IMR-90 (cell line): ENCODE measurements at regions not wholly inside any gene's neighbourhood (a gene's known extent, or its start where the extent isn't known, plus 50 kb on each side); places are given as distances from the start of the nearest gene placed in this dataset.

Experiments used
- ATAC-seq: fragments of 200-7000 bp; cut with Tn5 transposase; 2 replicates; pipeline ENCODE4 v1.9.1; 2020; ENCODE audit warnings: low read depth, mild to moderate bottlenecking, moderate library complexity
- BruUV-seq: library from RNA; stranded (reverse); fragments of 400-500 nt; replicated peaks from 2 replicates; lab custom pipeline; 2021; lab: Mats Ljungman, UMichigan
- CTCF ChIA-PET: fragments of 300-600 bp; formaldehyde crosslinking; extraction: SDS; loops from one replicate; lab custom pipeline; 2021; ENCODE audit warnings: antibody characterized with exemption; lab: Yijun Ruan, JAX
- POLR2A ChIA-PET: fragments of 300-600 bp; sonication (Branson Sonifier 250); formaldehyde crosslinking; loops from one replicate; lab custom pipeline; 2022; ENCODE audit warnings: antibody characterized with exemption; ENCODE audit not compliant: unreplicated experiment; lab: Charles Lee
- DNase-seq: peaks from one replicate; pipeline ENCODE4 v3.0.0; 2013
- H2AFZ ChIP-seq: replicated peaks from 2 replicates; pipeline ENCODE3; 2013; ENCODE audit warnings: low read length, mild to moderate bottlenecking; ENCODE audit not compliant: poor library complexity
- H2AK5ac ChIP-seq: 2 replicates; pipeline ENCODE4 v1.6.1; 2013; ENCODE audit warnings: low read depth, low read length, inconsistent platforms
- H2AK9ac ChIP-seq: replicated peaks from 2 replicates; pipeline ENCODE3; 2013; ENCODE audit warnings: mild to moderate bottlenecking, low read depth, low read length, moderate library complexity; ENCODE audit not compliant: poor library complexity
- H2BK120ac ChIP-seq: 2 replicates; pipeline ENCODE4 v1.6.1; 2013; ENCODE audit warnings: low read depth, low read length, inconsistent platforms
- H2BK15ac ChIP-seq: 3 replicates; pipeline ENCODE4 v1.6.1; 2013; ENCODE audit warnings: low read depth, low read length, inconsistent platforms
- H2BK20ac ChIP-seq: 2 replicates; pipeline ENCODE4 v1.6.1; 2013; ENCODE audit warnings: low read depth, mild to moderate bottlenecking, inconsistent platforms, low read length, moderate library complexity
- H2BK5ac ChIP-seq: 2 replicates; pipeline ENCODE4 v1.6.1; 2013; ENCODE audit warnings: mild to moderate bottlenecking, low read depth, low read length, inconsistent platforms; ENCODE audit not compliant: poor library complexity, severe bottlenecking
- H3K14ac ChIP-seq: replicated peaks from 2 replicates; pipeline ENCODE4 v1.6.1; 2013; ENCODE audit warnings: low read depth, low read length, inconsistent platforms
- H3K18ac ChIP-seq: 2 replicates; pipeline ENCODE4 v1.6.1; 2013; ENCODE audit warnings: low read depth, low read length, control low read depth
- H3K23ac ChIP-seq: 2 replicates; pipeline ENCODE4 v1.6.1; 2013; ENCODE audit warnings: low read depth, low read length, inconsistent platforms
- H3K27ac ChIP-seq: 2 replicates; pipeline ENCODE4 v1.5.1; 2013; ENCODE audit warnings: mild to moderate bottlenecking, control low read depth, low read length; ENCODE audit not compliant: insufficient read depth
- H3K27me3 ChIP-seq: 2 replicates; pipeline ENCODE4 v1.6.1; 2013; ENCODE audit warnings: low read length; ENCODE audit not compliant: control insufficient read depth, insufficient read depth
- H3K36me3 ChIP-seq: 2 replicates; pipeline ENCODE4 v1.6.1; 2013; ENCODE audit warnings: low read length, mixed read lengths; ENCODE audit not compliant: control insufficient read depth, insufficient read depth
- H3K4ac ChIP-seq: 2 replicates; pipeline ENCODE4 v1.6.1; 2013; ENCODE audit warnings: low read depth, low read length, inconsistent platforms
- H3K4me1 ChIP-seq: 2 replicates; pipeline ENCODE4 v1.6.1; 2013; ENCODE audit warnings: low read length, mixed read lengths; ENCODE audit not compliant: control insufficient read depth, insufficient read depth
- H3K4me2 ChIP-seq: 2 replicates; pipeline ENCODE4 v1.6.1; 2013; ENCODE audit warnings: low read depth, mild to moderate bottlenecking, control low read depth, low read length, moderate library complexity
- H3K4me3 ChIP-seq: 2 replicates; pipeline ENCODE4 v1.5.1; 2013; ENCODE audit warnings: low read depth, mild to moderate bottlenecking, control low read depth, low read length, moderate library complexity; ENCODE audit not compliant: insufficient read depth
- H3K56ac ChIP-seq: 2 replicates; pipeline ENCODE4 v1.6.1; 2013; ENCODE audit warnings: low read length, inconsistent platforms; ENCODE audit not compliant: insufficient read depth; ENCODE audit errors: extremely low read depth
- H3K79me1 ChIP-seq, 2 experiments: 2 replicates each; pipeline ENCODE4 v1.6.1; 2013; ENCODE audit warnings: low read length in 2 of 2, inconsistent platforms in 1 of 2, low read depth in 1 of 2
- H3K9ac ChIP-seq: 2 replicates; pipeline ENCODE4 v1.6.1; 2013; ENCODE audit warnings: low read depth, low read length, control low read depth
- H3K9me1 ChIP-seq: 2 replicates; pipeline ENCODE4 v1.6.1; 2013; ENCODE audit warnings: low read length, inconsistent platforms; ENCODE audit not compliant: insufficient read depth
- H3K9me3 ChIP-seq: 2 replicates; pipeline ENCODE4 v1.6.1; 2013; ENCODE audit warnings: low read length; ENCODE audit not compliant: control insufficient read depth, insufficient read depth
- H4K20me1 ChIP-seq: 2 replicates; pipeline ENCODE4 v1.6.1; 2013; ENCODE audit warnings: low read length, inconsistent platforms; ENCODE audit not compliant: insufficient read depth
- H4K5ac ChIP-seq: 2 replicates; pipeline ENCODE4 v1.6.1; 2013; ENCODE audit warnings: mild to moderate bottlenecking, low read depth, low read length, control low read depth
- H4K8ac ChIP-seq, 2 experiments: 2 replicates each; pipeline ENCODE4 v1.6.1; 2013; ENCODE audit warnings: low read depth in 2 of 2, low read length in 2 of 2, control low read depth in 1 of 2, inconsistent platforms in 1 of 2
- H4K91ac ChIP-seq: 2 replicates; pipeline ENCODE4 v1.6.1; 2013; ENCODE audit warnings: low read depth, low read length, inconsistent platforms; ENCODE audit not compliant: insufficient read depth
- BHLHE40 ChIP-seq: fragments of 150-350 bp; IDR thresholded peaks from 2 replicates; pipeline ENCODE4 v1.6.1; 2016; ENCODE audit warnings: mild to moderate bottlenecking, low read depth, low read length
- CEBPB ChIP-seq: IDR thresholded peaks from 2 replicates; pipeline ENCODE4 v1.6.1; 2012; ENCODE audit warnings: low read depth, low read length, improper control_type of control experiment
- CHD1 ChIP-seq: IDR thresholded peaks from 2 replicates; pipeline ENCODE4 v1.6.1; 2012; ENCODE audit warnings: low read depth, low read length, improper control_type of control experiment
- CTCF ChIP-seq: conservative IDR thresholded peaks from 2 replicates; pipeline ENCODE4 v1.5.1; 2012; ENCODE audit warnings: mild to moderate bottlenecking, low read depth, low read length, improper control_type of control experiment
- ELK1 ChIP-seq: fragments of 150-350 bp; IDR thresholded peaks from 2 replicates; pipeline ENCODE4 v1.6.1; 2016; ENCODE audit warnings: low read depth, mild to moderate bottlenecking, low read length, moderate library complexity, borderline replicate concordance
- FOS ChIP-seq: fragments of 150-350 bp; IDR thresholded peaks from 2 replicates; pipeline ENCODE4 v1.6.1; 2016; ENCODE audit warnings: low read depth, low read length
- MAFK ChIP-seq: IDR thresholded peaks from 2 replicates; pipeline ENCODE4 v1.6.1; 2012; ENCODE audit warnings: low read depth, low read length, improper control_type of control experiment
- MAZ ChIP-seq: IDR thresholded peaks from 2 replicates; pipeline ENCODE4 v1.6.1; 2012; ENCODE audit warnings: low read depth, mild to moderate bottlenecking, low read length, improper control_type of control experiment, moderate library complexity, borderline replicate concordance
- MXI1 ChIP-seq: IDR thresholded peaks from 2 replicates; pipeline ENCODE4 v1.6.1; 2012; ENCODE audit warnings: low read depth, mild to moderate bottlenecking, low read length, moderate library complexity, borderline replicate concordance
- NFE2L2 ChIP-seq: fragments of 150-350 bp; IDR thresholded peaks from 2 replicates; pipeline ENCODE4 v1.6.1; 2016; ENCODE audit warnings: low read depth, mild to moderate bottlenecking, low read length
- POLR2A ChIP-seq: IDR thresholded peaks from 2 replicates; pipeline ENCODE4 v1.6.1; 2012; ENCODE audit warnings: mild to moderate bottlenecking, low read depth, low read length
- RAD21 ChIP-seq: IDR thresholded peaks from 2 replicates; pipeline ENCODE4 v1.6.1; 2012; ENCODE audit warnings: low read length, improper control_type of control experiment
- RCOR1 ChIP-seq: IDR thresholded peaks from 2 replicates; pipeline ENCODE4 v1.6.1; 2012; ENCODE audit warnings: mild to moderate bottlenecking, low read length, improper control_type of control experiment; ENCODE audit not compliant: insufficient replicate concordance
- RFX5 ChIP-seq: IDR thresholded peaks from 2 replicates; pipeline ENCODE4 v1.8.0; 2012; ENCODE audit warnings: low read depth, mild to moderate bottlenecking, low read length, moderate library complexity
- SMC3 ChIP-seq: fragments of 150-350 bp; IDR thresholded peaks from 2 replicates; pipeline ENCODE4 v1.6.1; 2016; ENCODE audit warnings: low read depth, mild to moderate bottlenecking, antibody characterized with exemption, low read length, moderate library complexity
- USF2 ChIP-seq: fragments of 150-350 bp; IDR thresholded peaks from 2 replicates; pipeline ENCODE4 v1.6.1; 2017; ENCODE audit warnings: mild to moderate bottlenecking, antibody characterized with exemption, low read length, low read depth
- WGBS, 2 experiments: methylation state at CpG; one replicate each; pipeline versions ENCODE4 v1.1.5 to v1.1.7; 2013; ENCODE audit warnings: missing lambda C conversion rate in 2 of 2; ENCODE audit not compliant: insufficient read length in 1 of 2; ENCODE audit errors: extremely low coverage in 2 of 2; 5-methylcytosine and 5-hydroxymethylcytosine counted together
- dilution Hi-C: fragments of 300-500 bp; cut with HindIII; formaldehyde crosslinking; loops from one replicate; pipeline ENCODE4 v1.14.3; 2018; ENCODE audit warnings: low sequenced_read_pairs; ENCODE audit not compliant: unreplicated experiment
- in situ Hi-C: fragments of 300-500 bp; cut with MboI; formaldehyde crosslinking; loops from 3 replicates; pipeline ENCODE4 v1.14.3; 2019; ENCODE audit warnings: low sequenced_read_pairs, inconsistent platforms, mixed read lengths
- intact Hi-C: fragments of 100-400 bp; cut with micrococcal nuclease; formaldehyde crosslinking; loops from 2 replicates; pipeline ENCODE4 v1.10.0; 2022

- H3K4me3 ChIP-seq: no peak overlapping the region
- H3K79me1 ChIP-seq: no peaks in the 10 kb centered on the region
- H3K9ac ChIP-seq: no peak overlapping the region
- no peak for ATAC-seq
- ChIA-PET POLR2A (no interaction called here), CTCF (no interaction called here)
- dilution Hi-C loops (no loop called here), in situ Hi-C loops (no loop called here), intact Hi-C loops (no loop called here)
- no peak overlapping the region for H3K14ac ChIP-seq
- WGBS, 2 experiments: no CpG with 5 or more reads among the region's 5 CpGs
- DNase-seq: no peak
- no peak overlapping the region for H2AK9ac ChIP-seq
- no peak overlapping the region for H2BK5ac ChIP-seq
- H3K36me3 ChIP-seq: no peaks in the 10 kb centered on the region
- no peak overlapping the region for H2AK5ac ChIP-seq
- no peak overlapping the region for H3K56ac ChIP-seq
- H2AFZ ChIP-seq: no peak overlapping the region
- no peak overlapping the region for H3K4ac ChIP-seq
- no peak overlapping the region for H3K27ac ChIP-seq
- H3K27me3 ChIP-seq: no peaks in the 10 kb centered on the region
- no peak overlapping the region for H3K18ac ChIP-seq
- H3K9me1 ChIP-seq: no peaks in the 10 kb centered on the region
- no peak overlapping the region for H4K5ac ChIP-seq
- no peak for TF ChIP-seq MXI1
- no peak for TF ChIP-seq CTCF
- TF ChIP-seq ELK1: no peak
- TF ChIP-seq CHD1: no peak
- no peak for TF ChIP-seq RCOR1
- no peak for TF ChIP-seq MAFK
- no peak for TF ChIP-seq RAD21
- no peak for TF ChIP-seq RFX5
- TF ChIP-seq NFE2L2: no peak
- no peak for TF ChIP-seq USF2
- no peak for TF ChIP-seq FOS
- no peak for TF ChIP-seq CEBPB
- TF ChIP-seq BHLHE40: no peak
- TF ChIP-seq POLR2A: no peak
- TF ChIP-seq SMC3: no peak
- TF ChIP-seq MAZ: no peak
- no peak overlapping the region for H2BK120ac ChIP-seq
- no TSS peak for BruUV-seq
- H3K23ac ChIP-seq: no peak overlapping the region
- H3K4me2 ChIP-seq: no peak overlapping the region
- H3K9me3 ChIP-seq: no peaks in the 10 kb centered on the region
- H4K8ac ChIP-seq: no peak overlapping the region
- no peak overlapping the region for H2BK20ac ChIP-seq
- no peak overlapping the region for H2BK15ac ChIP-seq
- H4K91ac ChIP-seq: no peak overlapping the region
- no peaks in the 10 kb centered on the region for H3K4me1 ChIP-seq
- no peaks in the 10 kb centered on the region for H4K20me1 ChIP-seq
Observed at GRCh38 chr18:2087877-2088673, 483.2 kb downstream of the METTL4 start.
